Endothelial cell of umbilical vein (primary cell): ENCODE measurements at regions not wholly inside any gene's neighbourhood (a gene's known extent, or its start where the extent isn't known, plus 50 kb on each side); places are given as distances from the start of the nearest gene placed in this dataset.

Experiments used
- BruUV-seq: library from RNA; stranded (reverse); fragments of 400-500 nt; replicated peaks from 2 replicates; lab custom pipeline; 2021; lab: Mats Ljungman, UMichigan
- CTCF ChIA-PET: fragments of 300-600, 350-600 bp; sonication (Branson Sonifier 250); formaldehyde crosslinking; loops from one replicate; lab custom pipeline; 2021; ENCODE audit warnings: antibody characterized with exemption, inconsistent platforms; lab: Charles Lee
- POLR2A ChIA-PET: fragments of 300-600, 350-600 bp; sonication (Branson Sonifier 250); formaldehyde crosslinking; loops from one replicate; lab custom pipeline; 2021; ENCODE audit warnings: antibody characterized with exemption, inconsistent platforms; lab: Charles Lee
- DNase-seq: peaks from one replicate; pipeline ENCODE4 v3.0.0-alpha.2; 2011; ENCODE audit warnings: low read depth, low spot score
- FAIRE-seq: peaks from 2 replicates; lab custom pipeline; 2011; peaks lifted over from hg19 to GRCh38; lab: Jason Lieb, UNC
- H2AFZ ChIP-seq: 2 replicates; pipeline ENCODE4 v1.6.0; 2012; ENCODE audit warnings: low read depth, low read length, control low read depth, inconsistent platforms
- H3K27ac ChIP-seq: 2 replicates; pipeline ENCODE4 v1.5.1; 2011; ENCODE audit warnings: low read depth, mild to moderate bottlenecking, control low read depth, low read length, moderate library complexity; ENCODE audit not compliant: insufficient read depth
- H3K27me3 ChIP-seq, 2 experiments: 2 replicates each; pipeline versions ENCODE4 v1.6.0 to v1.6.1; 2011; ENCODE audit warnings: low read length in 2 of 2, mixed read lengths in 1 of 2; ENCODE audit not compliant: control insufficient read depth in 2 of 2, insufficient read depth in 2 of 2
- H3K36me3 ChIP-seq, 2 experiments: 2 replicates in 1 of 2; 3 replicates in 1 of 2; pipeline ENCODE4 v1.5.1; 2011; ENCODE audit warnings: low read length in 2 of 2, mild to moderate bottlenecking in 1 of 2, moderate library complexity in 1 of 2; ENCODE audit not compliant: control insufficient read depth in 2 of 2, insufficient read depth in 2 of 2; ENCODE audit errors: extremely low read depth in 1 of 2
- H3K4me1 ChIP-seq: 3 replicates; pipeline ENCODE4 v1.5.1; 2011; ENCODE audit warnings: mild to moderate bottlenecking, low read length; ENCODE audit not compliant: control insufficient read depth, insufficient read depth; ENCODE audit errors: extremely low read depth
- H3K4me2 ChIP-seq: 2 replicates; pipeline ENCODE4 v1.6.1; 2011; ENCODE audit warnings: low read length, control low read depth, mixed read lengths; ENCODE audit not compliant: insufficient read depth
- H3K4me3 ChIP-seq, 3 experiments: fragments of 200-600 bp in 1 of 3; sonication (generic), shearing (Covaris generic) in 1 of 3; replicated peaks in 1 of 3; 2 replicates each; pipeline ENCODE4 v1.5.1; 2011 to 2016; ENCODE audit warnings: control low read depth in 3 of 3, low read length in 3 of 3, mild to moderate bottlenecking in 2 of 3, inconsistent platforms in 1 of 3, low read depth in 1 of 3, moderate library complexity in 1 of 3; ENCODE audit not compliant: insufficient read depth in 1 of 3
- H3K79me2 ChIP-seq: 2 replicates; pipeline ENCODE4 v1.6.0; 2012; ENCODE audit warnings: low read length, inconsistent platforms; ENCODE audit not compliant: control insufficient read depth, insufficient read depth
- H3K9ac ChIP-seq: replicated peaks from 2 replicates; pipeline ENCODE3; 2011; ENCODE audit warnings: low read length, control low read depth; ENCODE audit not compliant: insufficient read depth; ENCODE audit errors: extremely low read depth
- H3K9me1 ChIP-seq: replicated peaks from 3 replicates; pipeline ENCODE4 v1.6.0; 2011; ENCODE audit warnings: mild to moderate bottlenecking, low read length; ENCODE audit not compliant: control insufficient read depth, insufficient read depth; ENCODE audit errors: extremely low read depth
- H3K9me3 ChIP-seq: replicated peaks from 2 replicates; pipeline ENCODE4 v1.5.1; 2012; ENCODE audit warnings: low read length, inconsistent platforms; ENCODE audit not compliant: control insufficient read depth, insufficient read depth
- H4K20me1 ChIP-seq: replicated peaks from 2 replicates; pipeline ENCODE3; 2011; ENCODE audit warnings: mild to moderate bottlenecking, low read length; ENCODE audit not compliant: control insufficient read depth, insufficient read depth; ENCODE audit errors: extremely low read depth
- EZH2 ChIP-seq: IDR thresholded peaks from 2 replicates; pipeline ENCODE4 v1.6.1; 2012; ENCODE audit warnings: borderline replicate concordance, low read depth, mild to moderate bottlenecking, moderate library complexity, low read length, inconsistent platforms; ENCODE audit not compliant: severe bottlenecking
- FOS ChIP-seq: IDR thresholded peaks from 2 replicates; pipeline ENCODE4 v1.6.1; 2011; ENCODE audit warnings: mild to moderate bottlenecking, low read length, moderate library complexity, borderline replicate concordance; ENCODE audit not compliant: insufficient read depth
- GATA2 ChIP-seq: IDR thresholded peaks from 2 replicates; pipeline ENCODE4 v1.7.0; 2011; ENCODE audit warnings: low read depth, mild to moderate bottlenecking, moderate library complexity, mixed read lengths, low read length; ENCODE audit not compliant: insufficient read length, insufficient read depth
- JUN ChIP-seq: IDR thresholded peaks from 2 replicates; pipeline ENCODE4 v1.6.1; 2011; ENCODE audit warnings: borderline replicate concordance, low read depth; ENCODE audit not compliant: insufficient read length, insufficient read depth
- MAX ChIP-seq: IDR thresholded peaks from 2 replicates; pipeline ENCODE4 v1.6.1; 2011; ENCODE audit not compliant: insufficient read depth, insufficient read length
- MYC ChIP-seq: IDR thresholded peaks from one replicate; pipeline ENCODE4 v1.6.1; 2011; ENCODE audit warnings: mild to moderate bottlenecking, low read depth, low read length
- POLR2A ChIP-seq: IDR thresholded peaks from 2 replicates; pipeline ENCODE4 v1.6.1; 2012; ENCODE audit warnings: low read depth, mild to moderate bottlenecking, control low read depth, low read length
- POLR2AphosphoS5 ChIP-seq: IDR thresholded peaks from 2 replicates; pipeline ENCODE4 v1.6.1; 2012; ENCODE audit warnings: low read depth, mild to moderate bottlenecking, control low read depth, low read length, moderate library complexity; ENCODE audit not compliant: insufficient read depth
- dilution Hi-C: fragments of 300-500 bp; cut with MboI; formaldehyde crosslinking; loops from one replicate; pipeline ENCODE4 v1.15.0; 2019; ENCODE audit warnings: low sequenced_read_pairs; ENCODE audit not compliant: extremely low pct_ligation_motif_present
- intact Hi-C: fragments of 100-400 bp; cut with micrococcal nuclease; formaldehyde crosslinking; loops from one replicate; pipeline ENCODE4 v1.10.0; 2022
- TF ChIP-seq, protein P1 (sequence below), 2 donors: IDR thresholded peaks; 1 replicate in 1 of 2; 2 replicates in 1 of 2; pipeline ENCODE4 v1.5.1; 2011; ENCODE audit warnings: low read length in 2 of 2, mild to moderate bottlenecking in 2 of 2, moderate library complexity in 2 of 2, control low read depth in 1 of 2, inconsistent platforms in 1 of 2, low read depth in 1 of 2; ENCODE audit not compliant: insufficient read depth in 1 of 2; ENCODE audit errors: extremely low read depth in 1 of 2

GRCh38 chr9:82572146-82572545, 490.8 kb downstream of the RASEF start:
- Histone ChIP-seq H2AFZ (no peak overlapping the region), H3K27ac (no peak overlapping the region), H3K9ac (no peak overlapping the region), H3K4me3 (no peak overlapping the region), H4K20me1 (no peaks in the 10 kb centered on the region), H3K9me1 (no peaks in the 10 kb centered on the region), H3K4me1 (no peaks in the 10 kb centered on the region), H3K36me3 (no peaks in the 10 kb centered on the region), H3K4me2 (no peak overlapping the region), H3K9me3 (no peaks in the 10 kb centered on the region), H3K79me2 (no peaks in the 10 kb centered on the region), H3K27me3 (no peaks in the 10 kb centered on the region)
- ChIA-PET POLR2A (no interaction called here), CTCF (no interaction called here)
- no TSS peak for BruUV-seq
- FAIRE-seq (no peak), DNase-seq (no peak)
- intact Hi-C loops (no loop called here), dilution Hi-C loops (no loop called here)
- TF ChIP-seq POLR2AphosphoS5 (no peak), GATA2 (no peak), FOS (no peak), JUN (no peak), EZH2 (no peak), MYC (no peak), POLR2A (no peak), MAX (no peak)
- TF ChIP-seq, protein P1, sequence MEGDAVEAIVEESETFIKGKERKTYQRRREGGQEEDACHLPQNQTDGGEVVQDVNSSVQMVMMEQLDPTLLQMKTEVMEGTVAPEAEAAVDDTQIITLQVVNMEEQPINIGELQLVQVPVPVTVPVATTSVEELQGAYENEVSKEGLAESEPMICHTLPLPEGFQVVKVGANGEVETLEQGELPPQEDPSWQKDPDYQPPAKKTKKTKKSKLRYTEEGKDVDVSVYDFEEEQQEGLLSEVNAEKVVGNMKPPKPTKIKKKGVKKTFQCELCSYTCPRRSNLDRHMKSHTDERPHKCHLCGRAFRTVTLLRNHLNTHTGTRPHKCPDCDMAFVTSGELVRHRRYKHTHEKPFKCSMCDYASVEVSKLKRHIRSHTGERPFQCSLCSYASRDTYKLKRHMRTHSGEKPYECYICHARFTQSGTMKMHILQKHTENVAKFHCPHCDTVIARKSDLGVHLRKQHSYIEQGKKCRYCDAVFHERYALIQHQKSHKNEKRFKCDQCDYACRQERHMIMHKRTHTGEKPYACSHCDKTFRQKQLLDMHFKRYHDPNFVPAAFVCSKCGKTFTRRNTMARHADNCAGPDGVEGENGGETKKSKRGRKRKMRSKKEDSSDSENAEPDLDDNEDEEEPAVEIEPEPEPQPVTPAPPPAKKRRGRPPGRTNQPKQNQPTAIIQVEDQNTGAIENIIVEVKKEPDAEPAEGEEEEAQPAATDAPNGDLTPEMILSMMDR (IDR thresholded peaks at IDR 0.05; ENCODE audit: extremely low read depth in 1 of 2, insufficient read depth in 1 of 2, low read depth in 1 of 2, low read length in 2 of 2): no peak
